Mesenchymal stem cell (in vitro differentiated cells and primary cell): ENCODE measurements at regions not wholly inside any gene's neighbourhood (a gene's known extent, or its start where the extent isn't known, plus 50 kb on each side); places are given as distances from the start of the nearest gene placed in this dataset.

Experiments
- DNase-seq: peaks from one replicate; pipeline ENCODE4 v3.0.0-alpha.2; 2013
- H2AFZ ChIP-seq: one replicate; pipeline ENCODE4 v1.6.1; 2013; ENCODE audit warnings: low read depth, mild to moderate bottlenecking, control low read depth, inconsistent platforms, low read length, moderate library complexity
- H2AK5ac ChIP-seq: 2 replicates; pipeline ENCODE4 v1.6.1; 2013; ENCODE audit warnings: low read length, moderate library complexity, mild to moderate bottlenecking, inconsistent platforms; ENCODE audit not compliant: severe bottlenecking
- H2BK120ac ChIP-seq: one replicate; pipeline ENCODE4 v1.6.1; 2013; ENCODE audit warnings: low read depth, mild to moderate bottlenecking, inconsistent platforms, low read length, moderate library complexity
- H2BK12ac ChIP-seq, 2 experiments: one replicate each; pipeline ENCODE4 v1.6.1; 2013; ENCODE audit warnings: inconsistent platforms in 2 of 2, low read length in 2 of 2, mild to moderate bottlenecking in 2 of 2, moderate library complexity in 2 of 2, control low read depth in 1 of 2
- H2BK15ac ChIP-seq: one replicate; pipeline ENCODE4 v1.6.1; 2013; ENCODE audit warnings: mild to moderate bottlenecking, low read depth, inconsistent platforms; ENCODE audit not compliant: poor library complexity, severe bottlenecking
- H2BK5ac ChIP-seq: 2 replicates; pipeline ENCODE4 v1.6.1; 2013; ENCODE audit warnings: low read depth, mild to moderate bottlenecking, low read length, control low read depth, inconsistent platforms; ENCODE audit not compliant: poor library complexity, severe bottlenecking
- H3K14ac ChIP-seq, 2 experiments: one replicate each; pipeline ENCODE4 v1.6.1; 2013; ENCODE audit warnings: inconsistent platforms in 2 of 2, low read length in 2 of 2, control low read depth in 1 of 2, mild to moderate bottlenecking in 1 of 2, moderate library complexity in 1 of 2
- H3K18ac ChIP-seq, 2 experiments: one replicate each; pipeline ENCODE4 v1.6.1; 2013; ENCODE audit warnings: inconsistent platforms in 2 of 2, low read length in 2 of 2, control low read depth in 1 of 2, low read depth in 1 of 2, mild to moderate bottlenecking in 1 of 2
- H3K23ac ChIP-seq, 2 experiments: one replicate each; pipeline ENCODE4 v1.6.1; 2013; ENCODE audit warnings: inconsistent platforms in 2 of 2, low read length in 2 of 2, mild to moderate bottlenecking in 2 of 2, moderate library complexity in 2 of 2, control low read depth in 1 of 2
- H3K27ac ChIP-seq: 2 replicates; pipeline ENCODE4 v1.5.1; 2013; ENCODE audit warnings: mild to moderate bottlenecking, moderate library complexity, low read length, control low read depth, inconsistent platforms; ENCODE audit not compliant: poor library complexity, severe bottlenecking
- H3K27me3 ChIP-seq, 2 experiments: 2 replicates each; pipeline versions ENCODE4 v1.6.1 to v1.7.0; 2013; ENCODE audit warnings: low read length in 2 of 2, mild to moderate bottlenecking in 2 of 2, moderate library complexity in 2 of 2, control low read depth in 1 of 2, inconsistent platforms in 1 of 2; ENCODE audit not compliant: control insufficient read depth in 1 of 2, insufficient read depth in 1 of 2
- H3K36me3 ChIP-seq, 2 experiments: 2 replicates each; pipeline versions ENCODE4 v1.6.1 to v1.7.0; 2013; ENCODE audit warnings: low read length in 2 of 2, control low read depth in 1 of 2, inconsistent platforms in 1 of 2, low read depth in 1 of 2, mild to moderate bottlenecking in 1 of 2; ENCODE audit not compliant: insufficient read depth in 2 of 2, control insufficient read depth in 1 of 2
- H3K4ac ChIP-seq, 2 experiments: one replicate each; pipeline ENCODE4 v1.6.1; 2013; ENCODE audit warnings: inconsistent platforms in 2 of 2, low read length in 2 of 2, mild to moderate bottlenecking in 2 of 2, moderate library complexity in 2 of 2, control low read depth in 1 of 2, low read depth in 1 of 2
- H3K4me1 ChIP-seq: 2 replicates; pipeline ENCODE4 v1.6.1; 2013; ENCODE audit warnings: low read depth, low read length, control low read depth; ENCODE audit not compliant: control insufficient read depth, insufficient read depth
- H3K4me2 ChIP-seq: 2 replicates; pipeline ENCODE4 v1.6.1; 2013; ENCODE audit warnings: low read length, mild to moderate bottlenecking, inconsistent platforms; ENCODE audit not compliant: poor library complexity, severe bottlenecking
- H3K4me3 ChIP-seq, 2 experiments: 2 replicates each; pipeline versions ENCODE4 v1.5.1 to v1.7.0; 2013; ENCODE audit warnings: low read length in 2 of 2, mild to moderate bottlenecking in 2 of 2, control low read depth in 1 of 2, low read depth in 1 of 2; ENCODE audit not compliant: insufficient read depth in 1 of 2
- H3K79me1 ChIP-seq: replicated peaks from 2 replicates; pipeline ENCODE4 v1.6.1; 2013; ENCODE audit warnings: mild to moderate bottlenecking, control low read depth, low read length, inconsistent platforms; ENCODE audit not compliant: poor library complexity, severe bottlenecking
- H3K9ac ChIP-seq: 2 replicates; pipeline ENCODE4 v1.7.0; 2013; ENCODE audit warnings: mild to moderate bottlenecking, low read length, moderate library complexity
- H3K9me3 ChIP-seq: 2 replicates; pipeline ENCODE4 v1.7.0; 2013; ENCODE audit warnings: mild to moderate bottlenecking, low read length; ENCODE audit not compliant: control insufficient read depth
- H4K8ac ChIP-seq: one replicate; pipeline ENCODE4 v1.6.1; 2013; ENCODE audit warnings: inconsistent platforms, mild to moderate bottlenecking, low read length, moderate library complexity
- H4K91ac ChIP-seq: one replicate; pipeline ENCODE4 v1.6.1; 2013; ENCODE audit warnings: mild to moderate bottlenecking, low read length, inconsistent platforms
- WGBS: methylation state at CpG from one replicate; pipeline ENCODE4 v1.1.7; 2013; ENCODE audit warnings: mixed read lengths; 5-methylcytosine and 5-hydroxymethylcytosine counted together

DNA sequence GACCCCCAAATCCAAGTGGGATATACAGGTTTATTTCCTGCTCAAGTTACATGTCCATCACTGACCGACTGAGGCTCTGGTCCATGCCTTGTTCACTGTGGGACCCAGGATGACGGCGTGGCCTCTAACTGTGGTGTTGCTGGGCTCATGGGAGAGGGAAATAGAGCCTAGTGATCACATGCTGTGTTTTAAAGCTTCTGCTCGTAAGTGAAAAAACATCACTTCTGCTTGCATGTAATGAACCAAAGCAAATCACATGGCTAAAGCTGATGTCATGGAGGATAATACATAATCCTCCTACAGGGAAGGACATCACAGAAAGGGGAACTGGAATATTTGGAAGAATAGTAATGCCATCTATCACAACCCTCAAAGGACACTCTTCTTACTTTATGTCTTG is 107.6 kb downstream of the FASLG start:
- no peaks in the 10 kb centered on the region for H3K79me1 ChIP-seq
- H2BK120ac ChIP-seq, result no peak overlapping the region
- H3K36me3 ChIP-seq, result no peaks in the 10 kb centered on the region
- H3K27me3 ChIP-seq, result no peaks in the 10 kb centered on the region
- no peak overlapping the region for H2BK5ac ChIP-seq
- no peak overlapping the region for H3K23ac ChIP-seq
- H3K4me3 ChIP-seq, result no peak overlapping the region
- H3K4me1 ChIP-seq, result no peaks in the 10 kb centered on the region
- H2AFZ ChIP-seq, result no peak overlapping the region
- H3K18ac ChIP-seq, result no peak overlapping the region
- H3K4ac ChIP-seq, result no peak overlapping the region
- H3K9me3 ChIP-seq, result no peaks in the 10 kb centered on the region
- H3K4me2 ChIP-seq, result no peak overlapping the region
- no peak overlapping the region for H3K9ac ChIP-seq
- DNase-seq, result no peak
- H4K91ac ChIP-seq, result no peak overlapping the region
- no peak overlapping the region for H3K14ac ChIP-seq
- no peak overlapping the region for H3K27ac ChIP-seq
- no peak overlapping the region for H2BK12ac ChIP-seq
- H2AK5ac ChIP-seq, result no peak overlapping the region
- no peak overlapping the region for H2BK15ac ChIP-seq
- H4K8ac ChIP-seq, result no peak overlapping the region
- WGBS, result 85% methylated on average over 3 of the region's 4 CpGs

DNA sequence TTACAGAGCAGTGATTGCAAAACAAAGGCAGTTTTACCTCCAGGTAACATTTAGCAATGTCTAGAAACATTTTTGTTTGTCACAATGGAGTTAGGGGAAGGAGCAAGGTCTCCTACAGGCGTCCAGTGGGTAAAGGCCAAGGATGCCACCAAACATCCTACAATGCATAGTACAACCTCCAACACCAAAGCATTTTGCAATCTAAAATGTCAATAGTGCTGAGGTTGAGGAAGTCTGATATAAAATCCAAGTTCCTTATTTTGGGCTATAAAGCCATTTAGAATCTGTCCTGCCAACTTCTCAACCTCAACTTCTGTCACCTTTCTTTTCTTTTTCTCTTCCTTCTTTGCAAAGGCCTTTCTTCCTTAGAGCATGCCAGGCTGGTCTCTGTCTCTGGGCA is 111.2 kb downstream of the FASLG start:
- Histone ChIP-seq H4K8ac (no peak overlapping the region), H2AFZ (no peak overlapping the region), H3K18ac (no peak overlapping the region), H4K91ac (no peak overlapping the region), H3K4me3 (no peak overlapping the region), H2AK5ac (no peak overlapping the region), H3K9ac (no peak overlapping the region), H3K14ac (no peak overlapping the region), H3K36me3 (no peaks in the 10 kb centered on the region), H2BK5ac (no peak overlapping the region), H2BK15ac (no peak overlapping the region), H2BK120ac (no peak overlapping the region), H3K79me1 (no peaks in the 10 kb centered on the region), H3K27me3 (no peaks in the 10 kb centered on the region), H3K4me2 (no peak overlapping the region), H3K9me3 (no peaks in the 10 kb centered on the region), H3K27ac (no peak overlapping the region), H3K4me1 (no peaks in the 10 kb centered on the region), H3K23ac (no peak overlapping the region), H2BK12ac (no peak overlapping the region), H3K4ac (no peak overlapping the region)
- no CpG with 5 or more reads among the region's 1 CpG for WGBS
- no peak for DNase-seq

DNA sequence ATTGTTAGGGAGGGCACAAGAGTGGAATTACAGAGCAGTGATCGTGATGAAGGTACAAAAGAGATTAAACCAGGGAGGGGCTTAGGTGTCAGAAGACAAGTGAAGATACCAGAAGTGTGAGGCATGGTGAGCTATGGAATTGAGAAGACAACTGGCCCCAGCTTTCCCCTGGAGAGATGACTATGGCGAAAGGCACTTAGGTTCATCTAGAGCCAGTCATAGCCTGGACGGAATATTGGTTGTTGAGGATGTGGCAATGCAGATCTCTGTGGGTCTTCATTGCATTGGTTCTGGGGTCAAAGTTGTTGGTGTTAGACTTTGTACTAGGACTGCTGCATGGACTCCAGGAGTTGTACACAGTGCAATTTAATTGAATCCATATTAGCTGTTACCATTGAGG is 115.7 kb downstream of the FASLG start:
- 98% methylated on average over 3 of the region's 3 CpGs for WGBS
- no peak overlapping the region for H3K4me3 ChIP-seq
- no peaks in the 10 kb centered on the region for H3K79me1 ChIP-seq
- H2BK5ac ChIP-seq, result no peak overlapping the region
- no peak overlapping the region for H3K9ac ChIP-seq
- H3K4me1 ChIP-seq, result no peaks in the 10 kb centered on the region
- no peak overlapping the region for H3K23ac ChIP-seq
- H3K27me3 ChIP-seq, result no peaks in the 10 kb centered on the region
- H2AK5ac ChIP-seq, result peak overlapping the region; percentile 63
- no peak overlapping the region for H2BK120ac ChIP-seq
- no peaks in the 10 kb centered on the region for H3K9me3 ChIP-seq
- H4K8ac ChIP-seq, result peak overlapping the region; percentile 36
- H2AFZ ChIP-seq, result no peak overlapping the region
- H3K4me2 ChIP-seq, result no peak overlapping the region
- no peak overlapping the region for H3K18ac ChIP-seq
- H3K36me3 ChIP-seq, result no peaks in the 10 kb centered on the region
- no peak overlapping the region for H3K4ac ChIP-seq
- H3K14ac ChIP-seq, result no peak overlapping the region
- H2BK15ac ChIP-seq, result no peak overlapping the region
- no peak overlapping the region for H2BK12ac ChIP-seq
- no peak for DNase-seq
- no peak overlapping the region for H4K91ac ChIP-seq
- no peak overlapping the region for H3K27ac ChIP-seq

DNA sequence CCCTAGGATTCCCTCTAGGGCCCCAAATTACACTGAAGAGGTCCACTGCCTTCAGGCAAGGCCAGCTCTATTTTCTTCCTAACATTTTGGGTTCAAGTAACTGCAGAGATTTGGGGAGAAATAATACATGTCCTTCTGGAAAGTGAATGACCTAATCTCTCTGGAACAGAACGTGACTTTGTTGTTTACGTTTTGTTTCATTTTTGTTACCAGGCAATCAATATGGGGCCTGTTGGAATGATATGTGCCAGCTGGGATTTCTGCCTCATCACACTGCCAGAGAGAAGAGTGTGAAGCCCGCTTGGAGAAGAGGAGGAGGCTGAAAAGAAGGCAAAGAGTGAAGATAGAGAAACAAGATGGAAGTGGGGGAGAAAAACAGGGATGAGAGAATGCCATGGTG is 116.7 kb downstream of the FASLG start:
- Histone ChIP-seq H3K36me3 (no peaks in the 10 kb centered on the region), H3K4me1 (no peaks in the 10 kb centered on the region), H3K18ac (peak overlapping the region; percentile 34 to 66), H2AFZ (no peak overlapping the region), H3K4me2 (no peak overlapping the region), H2AK5ac (no peak overlapping the region), H3K4ac (no peak overlapping the region), H3K23ac (no peak overlapping the region), H4K8ac (no peak overlapping the region), H3K27ac (no peak overlapping the region), H3K9me3 (no peaks in the 10 kb centered on the region), H3K27me3 (no peaks in the 10 kb centered on the region), H2BK12ac (no peak overlapping the region), H3K14ac (no peak overlapping the region), H4K91ac (no peak overlapping the region), H3K4me3 (peak overlapping the region in 1 of 2 experiments; percentile 47), H2BK15ac (no peak overlapping the region), H2BK120ac (no peak overlapping the region), H3K9ac (peak overlapping the region; percentile 61), H2BK5ac (no peak overlapping the region), H3K79me1 (no peaks in the 10 kb centered on the region)
- 64% methylated on average over 3 of the region's 3 CpGs for WGBS
- DNase-seq, result peak; percentile 56
